ENCODE measurements at regions not wholly inside any gene's neighbourhood (a gene's known extent, or its start where the extent isn't known, plus 50 kb on each side); places are given as distances from the start of the nearest gene placed in this dataset.
"Not testable (repeated sequence)": the region's sequence is repeated elsewhere in the genome, so short reads cannot be mapped to it uniquely, and the experiment has no call there.

DNA sequence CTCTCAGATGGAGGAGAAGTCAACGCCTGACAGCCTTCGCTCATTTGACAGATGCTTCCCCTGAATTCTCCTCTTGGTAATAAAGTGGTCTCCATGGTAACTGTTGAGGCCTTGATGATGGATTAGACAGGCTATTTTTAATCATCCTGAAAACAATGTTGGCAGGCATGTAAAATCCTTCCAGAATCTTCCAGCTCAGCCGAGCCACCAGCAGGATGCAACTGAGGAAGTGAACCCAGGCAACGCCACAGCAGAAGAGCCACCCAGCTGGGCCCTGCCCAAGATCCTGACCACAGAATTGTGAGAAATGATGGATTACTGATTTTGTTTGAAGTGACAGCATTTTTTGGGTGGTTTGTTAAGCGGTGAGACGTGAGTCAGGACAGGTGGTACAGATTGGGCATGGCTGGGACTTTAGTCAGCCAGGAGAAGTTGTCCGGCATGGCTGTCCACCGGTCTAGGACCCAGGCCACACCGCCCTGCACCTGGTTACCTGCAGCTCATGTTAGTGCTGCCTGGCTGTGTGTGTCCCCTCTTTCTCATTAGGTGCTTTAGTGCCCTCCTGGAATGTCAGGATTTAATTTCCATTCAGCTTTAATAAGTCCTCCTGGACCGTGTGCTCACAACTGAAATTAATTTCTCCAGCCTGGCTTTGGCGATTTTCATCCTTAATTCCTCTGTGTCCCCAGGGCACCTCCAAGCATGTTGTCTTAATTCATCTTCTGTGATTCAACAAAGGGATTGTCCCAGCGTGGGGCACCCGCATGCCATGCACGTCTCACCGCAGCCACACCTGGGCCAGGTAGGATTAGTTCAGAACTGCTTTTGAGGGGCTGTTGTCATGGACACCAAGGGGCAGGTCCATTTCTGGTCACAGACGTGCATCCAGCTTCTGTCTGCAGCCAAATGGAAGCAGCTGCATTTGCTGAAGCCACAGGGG lies 280.4 kb downstream of the ADGRD1 start:
- not testable (repeated sequence) for H3K27me3 ChIP-seq (ENCODE audit: insufficient read depth, low read length, poor library complexity); H2BK120ac ChIP-seq (ENCODE audit: low read depth, low read length); H3K36me3 ChIP-seq (ENCODE audit: control insufficient read depth, insufficient read depth, low read length); H3K9ac ChIP-seq (ENCODE audit: low read length); H2BK15ac ChIP-seq (replicated peaks; ENCODE audit: low read depth); H3K27ac ChIP-seq (ENCODE audit: low read depth, low read length); H3K18ac ChIP-seq (ENCODE audit: low read length); H4K5ac ChIP-seq (ENCODE audit: low read length); H3K79me2 ChIP-seq (ENCODE audit: control insufficient read depth, insufficient read depth, low read length); H2AK5ac ChIP-seq (ENCODE audit: low read length); H4K8ac ChIP-seq (ENCODE audit: low read depth, low read length); DNase-seq; H3K56ac ChIP-seq (ENCODE audit: low read length); H3K4me3 ChIP-seq (ENCODE audit: low read length); H2BK5ac ChIP-seq (ENCODE audit: low read length); H3K23ac ChIP-seq (ENCODE audit: low read length); H3K4me2 ChIP-seq (ENCODE audit: low read length); H3K79me1 ChIP-seq (ENCODE audit: low read length); H3K4me1 ChIP-seq (ENCODE audit: control insufficient read depth, low read depth, low read length); H3K4ac ChIP-seq (ENCODE audit: low read depth, low read length)
- whole genome bisulfite sequencing (ENCODE audit: extremely low coverage, insufficient coverage, low lambda C conversion rate) = no CpG with 5 or more reads among the region's 16 CpGs

DNA sequence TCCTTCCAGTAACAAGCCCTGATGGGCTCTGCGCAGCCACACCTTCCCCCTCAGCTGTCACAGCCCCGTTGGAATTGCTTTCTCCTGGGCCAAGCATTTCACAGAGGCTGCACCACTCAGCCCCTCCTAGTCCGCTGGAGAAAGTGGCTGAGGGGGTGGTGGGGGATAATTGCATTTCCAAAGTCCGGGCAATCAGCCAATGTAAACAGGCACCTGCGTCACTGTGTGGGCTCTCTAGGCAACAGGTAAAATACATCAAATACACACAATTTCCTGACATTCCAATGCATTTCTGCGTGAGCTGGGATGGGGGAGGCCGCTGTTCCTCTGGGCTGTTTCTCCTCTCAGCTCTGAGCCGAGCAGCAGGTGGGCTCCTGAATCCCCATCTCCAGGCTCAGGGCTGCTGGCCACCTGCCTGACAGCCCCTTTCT lies 281.1 kb downstream of the ADGRD1 start:
- not testable (repeated sequence) for H2BK15ac ChIP-seq (replicated peaks; ENCODE audit: low read depth); H3K27me3 ChIP-seq (ENCODE audit: insufficient read depth, low read length, poor library complexity); H4K8ac ChIP-seq (ENCODE audit: low read depth, low read length); H3K79me2 ChIP-seq (ENCODE audit: control insufficient read depth, insufficient read depth, low read length); H3K4me1 ChIP-seq (ENCODE audit: control insufficient read depth, low read depth, low read length); H3K9ac ChIP-seq (ENCODE audit: low read length); H4K5ac ChIP-seq (ENCODE audit: low read length); H3K18ac ChIP-seq (ENCODE audit: low read length); H3K36me3 ChIP-seq (ENCODE audit: control insufficient read depth, insufficient read depth, low read length); H3K79me1 ChIP-seq (ENCODE audit: low read length); H3K56ac ChIP-seq (ENCODE audit: low read length); DNase-seq; H3K4me3 ChIP-seq (ENCODE audit: low read length); H2AK5ac ChIP-seq (ENCODE audit: low read length); H3K27ac ChIP-seq (ENCODE audit: low read depth, low read length); H2BK5ac ChIP-seq (ENCODE audit: low read length); H3K23ac ChIP-seq (ENCODE audit: low read length); H3K4ac ChIP-seq (ENCODE audit: low read depth, low read length); H3K4me2 ChIP-seq (ENCODE audit: low read length); H2BK120ac ChIP-seq (ENCODE audit: low read depth, low read length)
- no CpG with 5 or more reads among the region's 8 CpGs for WGBS (ENCODE audit: extremely low coverage, insufficient coverage, low lambda C conversion rate)

GRCh38 chr12:131235871-131236271 lies 282.2 kb downstream of the ADGRD1 start:
- DNase-seq = no peak
- Histone ChIP-seq H3K79me1 (ENCODE audit: low read length) (no peaks in the 10 kb centered on the region), H4K5ac (ENCODE audit: low read length) (no peak overlapping the region), H3K9ac (ENCODE audit: low read length) (no peak overlapping the region), H4K8ac (ENCODE audit: low read depth, low read length) (no peak overlapping the region), H3K36me3 (ENCODE audit: control insufficient read depth, insufficient read depth, low read length) (no peaks in the 10 kb centered on the region), H3K79me2 (ENCODE audit: control insufficient read depth, insufficient read depth, low read length) (no peaks in the 10 kb centered on the region), H3K27ac (ENCODE audit: low read depth, low read length) (no peak overlapping the region), H2AK5ac (ENCODE audit: low read length) (no peak overlapping the region), H3K4me2 (ENCODE audit: low read length) (no peak overlapping the region), H2BK5ac (ENCODE audit: low read length) (no peak overlapping the region), H3K27me3 (ENCODE audit: insufficient read depth, low read length, poor library complexity) (no peaks in the 10 kb centered on the region), H3K18ac (ENCODE audit: low read length) (no peak overlapping the region), H3K4me1 (ENCODE audit: control insufficient read depth, low read depth, low read length) (no peaks in the 10 kb centered on the region), H3K4me3 (ENCODE audit: low read length) (no peak overlapping the region), H3K23ac (ENCODE audit: low read length) (no peak overlapping the region), H2BK15ac (replicated peaks; ENCODE audit: low read depth) (no peak overlapping the region), H3K4ac (ENCODE audit: low read depth, low read length) (no peak overlapping the region), H2BK120ac (ENCODE audit: low read depth, low read length) (no peak overlapping the region), H3K56ac (ENCODE audit: low read length) (peak overlapping the region; percentile 10)
- WGBS (ENCODE audit: extremely low coverage, insufficient coverage, low lambda C conversion rate) = no CpG with 5 or more reads among the region's 12 CpGs

GRCh38 chr12:131239384-131240094 lies 285.8 kb downstream of the ADGRD1 start:
- H2BK15ac ChIP-seq (replicated peaks; ENCODE audit: low read depth) = no peak overlapping the region
- H3K4me1 ChIP-seq (ENCODE audit: control insufficient read depth, low read depth, low read length) = no peaks in the 10 kb centered on the region
- no peak overlapping the region for H4K5ac ChIP-seq (ENCODE audit: low read length)
- no peak overlapping the region for H3K4me3 ChIP-seq (ENCODE audit: low read length)
- H2AK5ac ChIP-seq (ENCODE audit: low read length) = no peak overlapping the region
- H3K27me3 ChIP-seq (ENCODE audit: insufficient read depth, low read length, poor library complexity) = no peaks in the 10 kb centered on the region
- no peak overlapping the region for H3K23ac ChIP-seq (ENCODE audit: low read length)
- no peak overlapping the region for H2BK5ac ChIP-seq (ENCODE audit: low read length)
- H2BK120ac ChIP-seq (ENCODE audit: low read depth, low read length) = no peak overlapping the region
- H3K9ac ChIP-seq (ENCODE audit: low read length) = no peak overlapping the region
- no peak overlapping the region for H3K4me2 ChIP-seq (ENCODE audit: low read length)
- H3K79me2 ChIP-seq (ENCODE audit: control insufficient read depth, insufficient read depth, low read length) = no peaks in the 10 kb centered on the region
- DNase-seq = no peak
- no peaks in the 10 kb centered on the region for H3K79me1 ChIP-seq (ENCODE audit: low read length)
- H3K36me3 ChIP-seq (ENCODE audit: control insufficient read depth, insufficient read depth, low read length) = no peaks in the 10 kb centered on the region
- no peak overlapping the region for H3K4ac ChIP-seq (ENCODE audit: low read depth, low read length)
- no peak overlapping the region for H3K18ac ChIP-seq (ENCODE audit: low read length)
- H4K8ac ChIP-seq (ENCODE audit: low read depth, low read length) = no peak overlapping the region
- WGBS (ENCODE audit: extremely low coverage, insufficient coverage, low lambda C conversion rate) = no CpG with 5 or more reads among the region's 7 CpGs
- no peak overlapping the region for H3K56ac ChIP-seq (ENCODE audit: low read length)
- no peak overlapping the region for H3K27ac ChIP-seq (ENCODE audit: low read depth, low read length)

DNA sequence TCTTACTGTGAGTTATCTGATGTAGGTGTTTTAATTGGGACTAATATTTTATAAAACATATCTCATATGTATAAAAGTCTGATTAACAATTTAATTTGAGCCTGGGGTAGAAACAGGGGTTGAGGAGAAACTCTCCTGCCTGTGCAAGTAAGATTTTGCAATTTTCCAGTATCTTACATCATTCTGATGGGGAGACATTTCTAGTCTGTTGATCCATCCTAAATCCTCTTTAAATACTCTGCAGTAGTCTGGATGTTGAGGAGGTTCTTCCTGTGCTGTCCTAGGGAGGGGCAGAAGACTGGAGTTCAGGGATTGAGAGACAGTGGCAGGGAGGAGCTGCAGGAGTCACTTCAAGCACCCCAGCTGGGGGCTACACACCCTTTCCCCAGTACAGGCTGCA lies 287.8 kb downstream of the ADGRD1 start:
- Histone ChIP-seq H3K79me2 (ENCODE audit: control insufficient read depth, insufficient read depth, low read length) (no peaks in the 10 kb centered on the region), H3K18ac (ENCODE audit: low read length) (no peak overlapping the region), H3K36me3 (ENCODE audit: control insufficient read depth, insufficient read depth, low read length) (no peaks in the 10 kb centered on the region), H3K9ac (ENCODE audit: low read length) (no peak overlapping the region), H3K27me3 (ENCODE audit: insufficient read depth, low read length, poor library complexity) (no peaks in the 10 kb centered on the region), H3K4me1 (ENCODE audit: control insufficient read depth, low read depth, low read length) (no peaks in the 10 kb centered on the region), H4K8ac (ENCODE audit: low read depth, low read length) (no peak overlapping the region), H2AK5ac (ENCODE audit: low read length) (no peak overlapping the region), H2BK120ac (ENCODE audit: low read depth, low read length) (no peak overlapping the region), H4K5ac (ENCODE audit: low read length) (no peak overlapping the region), H3K4me3 (ENCODE audit: low read length) (no peak overlapping the region), H3K4me2 (ENCODE audit: low read length) (no peak overlapping the region), H3K23ac (ENCODE audit: low read length) (no peak overlapping the region), H3K79me1 (ENCODE audit: low read length) (no peaks in the 10 kb centered on the region), H2BK5ac (ENCODE audit: low read length) (no peak overlapping the region), H3K27ac (ENCODE audit: low read depth, low read length) (no peak overlapping the region), H3K56ac (ENCODE audit: low read length) (no peak overlapping the region), H2BK15ac (replicated peaks; ENCODE audit: low read depth) (no peak overlapping the region), H3K4ac (ENCODE audit: low read depth, low read length) (no peak overlapping the region)
- no peak for DNase-seq

All from mesendoderm (in vitro differentiated cells).